GM18507 (cell line): ENCODE measurements at regions not wholly inside any gene's neighbourhood (a gene's known extent, or its start where the extent isn't known, plus 50 kb on each side); places are given as distances from the start of the nearest gene placed in this dataset.

Experiments used
- DNase-seq: peaks from one replicate; pipeline ENCODE4 v3.0.0; 2011; ENCODE audit warnings: low read depth; ENCODE audit not compliant: insufficient read length; ENCODE audit errors: extremely low spot score
- FAIRE-seq: peaks from 2 replicates; lab custom pipeline; 2011; peaks lifted over from hg19 to GRCh38; lab: Jason Lieb, UNC

GRCh38 chr10:35924759-35925158 lies 282.7 kb upstream of the FZD8 start:
- FAIRE-seq, result no peak
- DNase-seq, result no peak

DNA sequence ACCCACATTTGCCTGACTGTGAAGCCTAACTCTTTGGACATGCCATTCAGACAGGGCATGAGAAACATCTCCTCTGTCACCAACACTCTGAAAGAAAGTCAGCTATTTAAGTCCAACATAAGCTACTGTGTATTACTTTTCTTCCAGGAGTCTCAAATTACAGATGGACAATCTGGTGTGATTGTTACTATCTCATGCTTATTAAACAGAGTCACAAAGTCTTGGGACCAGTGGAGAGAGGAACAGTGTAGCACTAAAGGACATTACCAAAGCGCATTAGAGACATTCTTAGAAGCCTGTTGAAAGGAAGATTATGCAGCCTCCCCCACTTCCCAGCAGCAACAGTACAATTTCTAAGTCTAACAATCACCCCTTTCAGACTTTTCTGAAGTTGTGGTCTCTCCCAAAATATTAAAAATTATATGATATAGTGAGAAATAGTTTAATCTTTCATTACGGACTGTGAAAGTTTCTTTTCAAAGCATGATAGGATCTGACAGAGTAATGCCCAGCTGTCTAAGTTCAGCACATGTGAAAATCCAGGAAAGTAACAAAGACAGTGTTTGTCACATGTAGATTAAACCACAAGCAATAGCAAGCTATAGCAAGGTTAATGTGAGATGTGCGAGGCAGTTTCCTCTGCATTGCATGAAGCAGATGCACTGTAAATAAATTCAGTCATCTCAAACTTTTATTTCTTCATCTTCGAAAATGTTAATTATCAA lies 280.9 kb upstream of the FZD8 start:
- no peak for FAIRE-seq
- no peak for DNase-seq

- DNase-seq (no peak), FAIRE-seq (no peak)
Observed at GRCh38 chr10:35921866-35922350, 279.8 kb upstream of the FZD8 start.

- FAIRE-seq (no peak), DNase-seq (no peak)
Observed at GRCh38 chr10:35916791-35917190, 274.7 kb upstream of the FZD8 start.

- FAIRE-seq (no peak), DNase-seq (no peak)
Observed at GRCh38 chr10:35913628-35914027, 271.5 kb upstream of the FZD8 start.

DNA sequence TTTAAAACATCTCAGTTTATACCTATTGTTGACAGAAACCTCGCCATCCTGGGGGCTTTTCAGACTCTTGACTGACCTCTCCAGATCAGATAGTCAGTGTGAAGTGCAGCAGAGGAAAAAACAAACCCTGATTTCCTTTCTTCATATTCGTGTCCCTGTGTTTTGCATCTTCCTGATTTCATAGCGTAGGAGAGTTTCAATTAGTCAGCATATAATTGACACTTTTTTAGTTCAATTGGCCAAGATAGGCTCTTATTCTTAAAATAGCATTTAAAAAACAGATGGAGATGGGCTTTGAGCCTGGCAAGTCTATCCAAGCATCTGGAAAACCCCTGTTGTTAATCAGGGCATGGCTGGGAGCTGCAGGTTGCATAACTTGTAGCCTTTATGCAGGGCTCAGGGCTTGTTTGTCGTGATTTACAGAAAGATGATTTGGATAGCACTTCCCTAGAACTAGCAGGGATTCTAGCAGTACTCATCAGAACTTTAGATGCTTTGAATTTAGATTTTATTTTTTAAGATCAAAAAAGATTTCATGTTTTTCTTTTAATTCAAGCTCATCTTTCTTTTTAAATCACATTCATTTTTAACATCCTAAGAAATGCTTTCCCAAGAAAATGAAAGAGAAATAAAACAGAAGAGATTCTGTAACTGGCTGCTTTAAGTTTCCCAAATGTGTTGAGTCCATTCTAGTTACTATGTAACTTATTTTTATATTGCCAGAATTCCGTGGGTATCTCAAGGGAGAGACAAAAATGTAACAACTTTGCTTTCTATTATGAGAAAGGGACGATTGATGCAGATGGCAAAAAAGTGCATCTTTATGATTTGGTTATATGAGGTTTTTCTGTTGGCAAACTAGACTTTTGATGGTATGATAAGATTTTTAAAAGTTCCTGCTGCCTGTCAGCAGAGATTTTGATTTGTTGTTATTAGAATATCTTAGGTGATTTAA lies 270.8 kb upstream of the FZD8 start:
- DNase-seq (no peak), FAIRE-seq (no peak)

DNA sequence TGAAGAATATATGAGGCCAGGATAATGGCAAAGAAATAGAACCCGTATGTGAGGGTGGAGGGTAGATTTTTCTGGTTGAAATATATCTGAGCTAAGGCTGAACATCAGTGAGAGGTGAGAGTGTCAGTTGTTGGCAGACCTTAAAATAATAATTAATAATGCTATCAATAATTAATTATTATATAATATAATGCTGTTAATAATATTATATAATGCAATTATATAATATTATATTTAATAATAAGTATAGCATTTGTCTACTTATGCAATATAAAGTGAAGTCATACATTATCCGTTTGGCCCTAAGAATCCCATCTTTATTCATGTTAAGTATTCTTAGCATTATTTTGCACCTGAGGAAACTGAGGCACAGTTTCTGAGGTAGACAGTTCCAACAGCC lies 269.9 kb upstream of the FZD8 start:
- no peak for FAIRE-seq
- DNase-seq, result no peak

- DNase-seq (no peak), FAIRE-seq (no peak)
Observed at GRCh38 chr10:35911233-35911632, 269.1 kb upstream of the FZD8 start.

GRCh38 chr10:35910234-35910633 lies 268.1 kb upstream of the FZD8 start:
- no peak for FAIRE-seq

GRCh38 chr10:35909121-35909720 lies 267.1 kb upstream of the FZD8 start:
- DNase-seq, result no peak
- FAIRE-seq, result no peak

More at GRCh38 chr10:35910234-35910633, 268.1 kb upstream of the FZD8 start:
- no peak for DNase-seq

GRCh38 chr10:35908451-35908850 lies 266.4 kb upstream of the FZD8 start:
- FAIRE-seq (no peak), DNase-seq (no peak)

DNA sequence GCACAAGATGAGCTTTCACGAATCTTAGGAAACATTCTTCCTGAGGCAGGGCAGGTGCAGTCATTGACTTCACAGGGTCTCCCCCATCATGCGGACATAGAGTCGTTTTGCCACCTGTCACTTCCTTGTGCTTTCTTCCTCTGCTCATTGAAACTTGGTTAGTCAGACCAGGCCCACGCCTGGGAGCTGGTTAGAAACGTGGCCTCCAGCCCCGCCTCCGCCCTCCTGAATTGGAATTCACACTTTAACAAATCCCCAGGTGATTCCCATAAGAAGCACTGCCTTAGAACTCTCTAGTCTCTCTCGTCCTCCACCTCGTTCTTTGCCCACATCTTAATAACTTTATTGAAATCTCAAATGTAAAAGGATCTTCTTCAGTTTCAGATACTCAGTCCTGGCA lies 265.5 kb upstream of the FZD8 start:
- no peak for DNase-seq
- FAIRE-seq, result no peak

DNA sequence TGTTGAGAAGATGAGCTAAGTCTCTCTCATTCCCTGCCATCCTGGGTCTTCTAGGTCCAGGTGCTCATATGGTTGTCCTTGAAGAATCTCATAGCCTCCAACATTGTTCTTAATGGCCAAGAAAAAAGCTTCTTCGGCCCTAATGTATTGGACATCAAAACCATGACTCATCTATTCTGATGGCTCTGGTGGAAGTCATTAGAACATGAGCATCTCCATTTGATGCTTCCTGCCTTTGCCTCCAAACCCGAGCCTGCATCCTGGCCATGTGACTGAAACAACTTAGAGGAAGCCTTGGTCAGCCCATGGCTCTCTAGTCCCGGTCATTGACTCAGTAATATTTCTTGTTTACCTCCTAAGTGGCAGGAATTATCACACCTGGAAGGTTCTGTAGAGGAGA lies 264.1 kb upstream of the FZD8 start:
- no peak for FAIRE-seq
- DNase-seq, result no peak

DNA sequence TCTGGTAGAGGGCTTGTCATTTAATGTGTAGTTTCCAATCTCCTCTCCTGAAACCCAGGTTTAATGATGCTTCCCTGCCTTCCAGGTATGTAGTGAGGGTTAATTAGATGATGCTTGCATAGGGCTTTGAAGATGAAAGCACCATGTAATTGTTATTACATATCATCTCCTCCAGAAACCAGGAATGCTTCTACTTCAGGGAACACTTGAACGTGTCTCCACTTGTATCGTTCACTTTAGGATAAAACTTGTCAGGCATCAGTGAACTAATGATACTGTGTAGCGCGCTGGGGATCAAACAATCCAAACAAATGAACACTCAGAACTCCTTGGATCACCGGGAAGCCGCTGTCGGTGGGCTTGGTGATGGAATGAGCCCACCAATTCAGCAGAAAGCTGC lies 260.9 kb upstream of the FZD8 start:
- no peak for DNase-seq
- no peak for FAIRE-seq

DNA sequence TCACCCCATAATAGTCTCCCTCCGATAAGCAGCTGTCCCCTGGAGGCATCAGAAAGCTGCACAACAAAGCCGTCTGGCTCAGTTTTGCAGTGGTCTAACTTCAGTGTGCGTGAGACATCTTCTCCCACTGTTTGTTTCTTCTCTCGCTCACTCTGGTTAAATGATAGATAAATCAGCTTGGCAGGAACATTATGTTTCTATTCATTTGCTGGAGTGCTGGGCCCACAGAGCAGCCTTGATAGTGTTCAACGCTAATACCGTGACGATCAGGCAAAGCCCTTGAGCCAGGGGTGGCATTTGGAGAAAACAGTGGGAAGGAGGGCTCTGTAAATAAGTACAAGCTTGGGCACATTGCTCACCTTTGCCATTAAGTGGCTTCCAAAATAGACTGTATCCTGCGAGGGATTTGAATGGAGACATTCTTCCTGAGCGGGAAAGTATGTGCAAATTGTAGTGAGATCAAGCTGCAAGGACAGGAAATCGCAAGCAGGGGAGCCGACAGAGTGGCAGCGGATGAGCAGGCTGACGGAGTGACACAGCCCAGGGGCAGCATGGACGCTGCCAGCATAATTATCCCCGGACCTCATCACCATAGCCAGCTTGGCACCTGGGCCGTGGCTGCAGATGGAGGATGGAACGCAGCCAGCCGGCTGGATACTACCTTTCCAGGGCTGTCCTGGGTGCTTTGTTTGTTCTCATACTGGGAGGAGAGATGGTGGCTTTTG lies 256.8 kb upstream of the FZD8 start:
- DNase-seq, result no peak
- FAIRE-seq, result no peak

DNA sequence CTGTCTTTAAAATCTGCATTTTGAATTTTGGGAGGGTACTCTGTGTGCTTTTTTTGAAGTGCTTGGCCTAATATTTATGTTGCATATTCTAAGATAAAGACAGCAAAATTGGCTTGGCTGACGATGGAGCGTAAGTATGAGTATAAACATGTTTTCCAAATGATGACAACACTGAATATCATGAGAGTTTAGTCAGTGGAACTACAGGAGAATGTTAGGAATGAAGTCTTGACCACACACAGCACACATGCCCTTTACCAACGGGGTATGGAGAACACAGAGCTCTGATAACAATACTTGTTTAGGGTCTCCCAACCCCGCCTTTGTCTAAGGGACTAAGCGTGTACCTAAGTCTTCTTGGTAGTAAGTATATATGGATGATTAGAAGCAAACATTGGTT lies 253.9 kb upstream of the FZD8 start:
- FAIRE-seq, result no peak
- no peak for DNase-seq

DNA sequence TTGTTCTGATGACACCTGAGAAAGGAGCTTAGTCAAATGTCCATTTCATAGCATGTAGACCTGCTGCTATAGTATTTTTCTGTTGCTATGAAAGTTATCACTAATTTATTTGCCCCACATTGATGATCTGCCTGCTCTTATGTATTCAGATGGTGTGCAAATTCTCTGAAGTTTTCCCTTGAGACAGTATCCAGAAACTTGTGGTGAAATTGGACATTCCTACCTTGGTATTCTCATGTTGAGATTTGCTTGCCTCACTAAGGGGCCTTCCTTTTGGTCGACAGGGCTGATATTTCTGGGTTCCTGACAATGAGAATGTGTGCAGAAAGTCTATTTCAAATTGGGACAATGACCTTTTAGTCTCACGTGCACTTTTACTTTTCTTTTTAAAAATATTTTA lies 253.2 kb upstream of the FZD8 start:
- FAIRE-seq (no peak), DNase-seq (no peak)

DNA sequence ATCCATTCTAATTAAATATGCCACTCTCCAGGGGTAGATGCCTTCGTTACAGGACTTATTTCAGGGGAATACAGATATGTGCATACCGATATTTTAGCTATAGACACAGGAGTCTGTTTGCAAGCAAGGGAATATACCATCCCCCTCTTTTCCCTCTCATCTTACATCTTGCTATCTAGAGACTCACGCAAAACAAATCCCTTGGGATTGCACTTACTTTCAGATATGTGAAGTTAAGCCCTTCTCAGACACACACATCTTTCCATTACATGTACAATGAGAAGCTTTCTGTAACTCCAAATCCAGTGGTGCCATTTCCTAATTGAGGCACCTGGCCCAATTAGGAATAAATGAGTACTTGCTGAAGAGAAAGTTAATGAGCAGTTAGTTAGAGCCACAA lies 250.4 kb upstream of the FZD8 start:
- FAIRE-seq (no peak), DNase-seq (no peak)

- no peak for DNase-seq
- no peak for FAIRE-seq
Observed at GRCh38 chr10:35890676-35891495, 248.8 kb upstream of the FZD8 start.
